Naive thymus-derived CD4-positive, alpha-beta T cell (primary cell): ENCODE measurements at regions not wholly inside any gene's neighbourhood (a gene's known extent, or its start where the extent isn't known, plus 50 kb on each side); places are given as distances from the start of the nearest gene placed in this dataset.
"Not testable (repeated sequence)": the region's sequence is repeated elsewhere in the genome, so short reads cannot be mapped to it uniquely, and the experiment has no call there.

Source experiments
- ATAC-seq: fragments of 150-1000 bp; cut with Tn5 transposase; 2 replicates; pipeline ENCODE4 v1.10.0; 2021; ENCODE audit warnings: mild to moderate bottlenecking, moderate library complexity
- CTCF ChIA-PET: fragments of 350-600 bp; sonication (Branson Sonifier 250); formaldehyde crosslinking; loops from one replicate; lab custom pipeline; 2021; ENCODE audit warnings: antibody characterized with exemption; lab: Charles Lee
- POLR2A ChIA-PET: fragments of 350-600 bp; sonication (Branson Sonifier 250); formaldehyde crosslinking; loops from one replicate; lab custom pipeline; 2021; ENCODE audit warnings: antibody characterized with exemption, inconsistent platforms; lab: Charles Lee
- DNase-seq, 9 donors: peaks; one replicate each; pipeline versions ENCODE4 v3.0.0 to v3.0.0-alpha.2; 2020 to 2022; ENCODE audit warnings: mixed read lengths in 1 of 9
- H3K27ac ChIP-seq: one replicate; pipeline ENCODE4 v1.7.0; 2013; ENCODE audit warnings: mild to moderate bottlenecking, low read depth, low read length, moderate library complexity
- H3K27me3 ChIP-seq, 2 donors: one replicate each; pipeline ENCODE4 v1.7.0; 2013; ENCODE audit warnings: low read length in 2 of 2, mild to moderate bottlenecking in 2 of 2, moderate library complexity in 2 of 2; ENCODE audit not compliant: control insufficient read depth in 2 of 2, insufficient read depth in 2 of 2
- H3K36me3 ChIP-seq, 3 experiments: 1 replicate in 2 of 3; 2 replicates in 1 of 3; pipeline ENCODE4 v1.7.0; 2013; ENCODE audit warnings: low read length in 3 of 3, mild to moderate bottlenecking in 3 of 3, moderate library complexity in 1 of 3; ENCODE audit not compliant: insufficient read depth in 3 of 3, control insufficient read depth in 2 of 3
- H3K4me1 ChIP-seq, 2 donors: one replicate each; pipeline ENCODE4 v1.7.0; 2013; ENCODE audit warnings: low read length in 2 of 2, mild to moderate bottlenecking in 2 of 2, moderate library complexity in 1 of 2; ENCODE audit not compliant: control insufficient read depth in 2 of 2, insufficient read depth in 2 of 2
- H3K4me3 ChIP-seq: 2 replicates; pipeline ENCODE4 v1.7.0; 2013; ENCODE audit warnings: mild to moderate bottlenecking, low read length
- H3K9me3 ChIP-seq, 3 experiments: 1 replicate in 2 of 3; 2 replicates in 1 of 3; pipeline ENCODE4 v1.7.0; 2013; ENCODE audit warnings: low read length in 3 of 3; ENCODE audit not compliant: control insufficient read depth in 2 of 3
- H3K27ac Mint-ChIP-seq, 9 donors: one replicate each; pipeline ENCODE4 v1.8.0; 2020 to 2022; ENCODE audit warnings: mixed read lengths in 9 of 9, mild to moderate bottlenecking in 8 of 9, moderate library complexity in 5 of 9, inconsistent platforms in 2 of 9
- H3K27me3 Mint-ChIP-seq, 5 donors: one replicate each; pipeline ENCODE4 v1.8.0; 2021 to 2022; ENCODE audit warnings: mixed read lengths in 5 of 5, mild to moderate bottlenecking in 1 of 5
- H3K36me3 Mint-ChIP-seq, 5 donors: one replicate each; pipeline ENCODE4 v1.8.0; 2020 to 2022; ENCODE audit warnings: mixed read lengths in 5 of 5, mild to moderate bottlenecking in 3 of 5, inconsistent platforms in 1 of 5
- H3K4me1 Mint-ChIP-seq, 7 donors: one replicate each; pipeline ENCODE4 v1.8.0; 2020 to 2022; ENCODE audit warnings: mixed read lengths in 7 of 7, mild to moderate bottlenecking in 3 of 7, inconsistent platforms in 1 of 7
- H3K4me3 Mint-ChIP-seq, 10 donors: one replicate each; pipeline ENCODE4 v1.8.0; 2020 to 2022; ENCODE audit warnings: mild to moderate bottlenecking in 10 of 10, mixed read lengths in 10 of 10, moderate library complexity in 6 of 10, inconsistent platforms in 2 of 10
- H3K9me3 Mint-ChIP-seq, 11 donors: one replicate each; pipeline ENCODE4 v1.8.0; 2020 to 2022; ENCODE audit warnings: mixed read lengths in 11 of 11, mild to moderate bottlenecking in 4 of 11, inconsistent platforms in 1 of 11, moderate library complexity in 1 of 11
- intact Hi-C, 2 donors: fragments of 100-400 bp; cut with micrococcal nuclease; formaldehyde crosslinking; loops; one replicate each; pipeline ENCODE4 v1.15.1; 2023

DNA sequence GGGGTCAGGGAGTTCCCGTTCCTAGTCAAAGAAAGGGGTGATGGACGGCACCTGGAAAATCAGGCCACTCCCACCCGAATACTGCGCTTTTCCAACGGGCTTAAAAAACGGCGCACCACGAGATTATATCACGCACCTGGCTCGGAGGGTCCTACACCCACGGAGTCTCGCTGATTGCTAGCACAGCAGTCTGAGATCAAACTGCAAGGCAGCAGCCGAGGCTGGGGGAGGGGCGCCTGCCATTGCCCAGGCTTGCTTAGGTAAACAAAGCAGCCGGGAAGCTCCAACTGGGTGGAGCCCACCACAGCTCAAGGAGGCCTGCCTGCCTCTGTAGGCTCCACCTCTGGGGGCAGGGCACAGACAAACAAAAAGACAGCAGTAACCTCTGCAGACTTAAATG is 100.1 kb upstream of the IQCM start:
- POLR2A ChIA-PET, H3K36me3 Mint-ChIP-seq, H3K9me3 Mint-ChIP-seq, H3K27me3 Mint-ChIP-seq, H3K27me3 ChIP-seq, DNase-seq, H3K27ac Mint-ChIP-seq, intact Hi-C loops, H3K4me1 Mint-ChIP-seq, H3K9me3 ChIP-seq, H3K27ac ChIP-seq, H3K4me3 Mint-ChIP-seq, CTCF ChIA-PET, H3K4me1 ChIP-seq, H3K36me3 ChIP-seq, ATAC-seq, H3K4me3 ChIP-seq: not testable (repeated sequence)

GRCh38 chr4:149923736-149924135 is 108.1 kb upstream of the IQCM start:
- ChIA-PET POLR2A (no interaction called here), CTCF (no interaction called here)
- H3K4me3 Mint-ChIP-seq = no peak overlapping the region
- Histone ChIP-seq H3K27ac (no peak overlapping the region), H3K4me1 (no peaks in the 10 kb centered on the region), H3K36me3 (no peaks in the 10 kb centered on the region), H3K27me3 (no peaks in the 10 kb centered on the region), H3K9me3 (no peaks in the 10 kb centered on the region), H3K4me3 (no peak overlapping the region)
- peaks cover 0 to 5% (median 0%) of the 10 kb centered on the region in 11 donors for H3K9me3 Mint-ChIP-seq
- no peaks in the 10 kb centered on the region for H3K4me1 Mint-ChIP-seq
- H3K27ac Mint-ChIP-seq = no peak overlapping the region
- H3K27me3 Mint-ChIP-seq = peaks cover 0 to 8% (median 0%) of the 10 kb centered on the region in 5 donors
- no peak for DNase-seq
- H3K36me3 Mint-ChIP-seq = no peaks in the 10 kb centered on the region
- intact Hi-C loops = no loop called here
- no peak for ATAC-seq

DNA sequence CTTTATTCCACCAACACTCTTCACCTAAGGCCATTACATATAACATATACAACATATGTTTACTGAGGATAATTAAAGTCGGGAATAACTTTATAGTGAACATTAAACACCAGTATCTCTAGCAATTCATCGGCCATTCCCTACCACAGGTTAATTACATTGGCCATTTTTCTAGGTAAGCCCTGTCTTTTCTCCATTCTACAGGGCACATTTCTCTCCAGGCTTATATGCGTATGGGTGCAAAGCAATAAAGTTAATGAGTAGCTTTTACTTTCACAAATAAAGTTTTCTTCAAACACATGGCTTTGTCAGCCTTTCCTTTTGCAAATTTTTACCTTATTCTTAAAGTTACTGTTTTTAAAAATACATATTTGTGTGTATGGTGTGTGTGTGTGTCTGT is 111.9 kb upstream of the IQCM start:
- no peaks in the 10 kb centered on the region for H3K9me3 ChIP-seq
- no peak overlapping the region for H3K4me3 Mint-ChIP-seq
- DNase-seq = no peak
- H3K4me1 Mint-ChIP-seq = no peaks in the 10 kb centered on the region
- H3K27ac Mint-ChIP-seq = no peak overlapping the region
- ChIA-PET POLR2A (no interaction called here), CTCF (no interaction called here)
- no peak overlapping the region for H3K4me3 ChIP-seq
- no peak for ATAC-seq
- H3K27me3 Mint-ChIP-seq = peaks cover 0 to 8% (median 0%) of the 10 kb centered on the region in 5 donors
- H3K36me3 Mint-ChIP-seq = no peaks in the 10 kb centered on the region
- intact Hi-C loops = no loop called here
- H3K4me1 ChIP-seq = no peaks in the 10 kb centered on the region
- H3K27me3 ChIP-seq = no peaks in the 10 kb centered on the region
- H3K36me3 ChIP-seq = no peaks in the 10 kb centered on the region
- H3K9me3 Mint-ChIP-seq = peaks cover 0 to 5% (median 0%) of the 10 kb centered on the region in 11 donors
- no peak overlapping the region for H3K27ac ChIP-seq

DNA sequence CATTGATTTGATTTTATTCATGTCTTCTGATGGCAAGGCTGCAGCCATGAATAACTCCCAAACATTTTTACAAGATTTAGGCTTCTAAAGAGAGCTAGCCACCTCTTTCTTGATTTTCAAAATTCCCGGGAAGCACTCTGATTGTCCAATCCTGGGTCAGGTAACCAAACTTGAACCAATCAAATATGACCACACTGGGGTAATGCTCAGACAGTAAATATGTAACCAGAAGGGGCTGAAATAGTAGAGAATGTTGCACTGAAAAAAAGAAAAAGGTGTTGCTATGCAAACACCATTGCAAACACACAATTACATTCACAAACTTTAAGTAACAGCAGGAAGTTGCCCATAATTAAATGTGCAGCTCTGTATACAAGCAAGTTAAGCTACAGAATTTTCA is 112.9 kb upstream of the IQCM start:
- intact Hi-C loops = no loop called here
- POLR2A ChIA-PET = no interaction called here
- H3K9me3 ChIP-seq = no peaks in the 10 kb centered on the region
- Mint-ChIP-seq H3K4me1 (no peaks in the 10 kb centered on the region), H3K4me3 (no peak overlapping the region), H3K9me3 (peaks cover 0 to 5% (median 0%) of the 10 kb centered on the region in 11 donors), H3K36me3 (no peaks in the 10 kb centered on the region), H3K27ac (no peak overlapping the region), H3K27me3 (peaks cover 0 to 8% (median 0%) of the 10 kb centered on the region in 5 donors)
- H3K27me3 ChIP-seq = no peaks in the 10 kb centered on the region
- no peak overlapping the region for H3K27ac ChIP-seq
- H3K36me3 ChIP-seq = no peaks in the 10 kb centered on the region
- ATAC-seq = no peak
- H3K4me3 ChIP-seq = no peak overlapping the region
- no peak for DNase-seq
- no peaks in the 10 kb centered on the region for H3K4me1 ChIP-seq
- CTCF ChIA-PET = no interaction called here

GRCh38 chr4:149931431-149931830 is 115.8 kb upstream of the IQCM start:
- DNase-seq = no peak
- H3K27me3 ChIP-seq = no peaks in the 10 kb centered on the region
- ChIA-PET POLR2A (no interaction called here), CTCF (no interaction called here)
- no peak for ATAC-seq
- Mint-ChIP-seq H3K36me3 (peaks cover 0 to 1% (median 0%) of the 10 kb centered on the region in 5 donors), H3K9me3 (peaks cover 0 to 3% (median 0%) of the 10 kb centered on the region in 11 donors), H3K27me3 (peaks cover 0 to 20% (median 6%) of the 10 kb centered on the region in 5 donors), H3K4me3 (no peak overlapping the region), H3K27ac (no peak overlapping the region), H3K4me1 (no peaks in the 10 kb centered on the region)
- H3K4me3 ChIP-seq = no peak overlapping the region
- no peaks in the 10 kb centered on the region for H3K36me3 ChIP-seq
- intact Hi-C loops = no loop called here
- no peaks in the 10 kb centered on the region for H3K9me3 ChIP-seq
- H3K27ac ChIP-seq = no peak overlapping the region
- H3K4me1 ChIP-seq = no peaks in the 10 kb centered on the region

- H3K4me1 Mint-ChIP-seq = no peaks in the 10 kb centered on the region
- peaks cover 0 to 16% (median 8%) of the 10 kb centered on the region in 5 donors for H3K27me3 Mint-ChIP-seq
- no peak overlapping the region for H3K27ac ChIP-seq
- ChIA-PET CTCF (no interaction called here), POLR2A (no interaction called here)
- H3K36me3 ChIP-seq = no peaks in the 10 kb centered on the region
- peaks cover 0 to 8% (median 0%) of the 10 kb centered on the region in 5 donors for H3K36me3 Mint-ChIP-seq
- ATAC-seq (no peak), DNase-seq (no peak)
- no peak overlapping the region for H3K4me3 Mint-ChIP-seq
- H3K4me1 ChIP-seq = no peaks in the 10 kb centered on the region
- no peaks in the 10 kb centered on the region for H3K9me3 ChIP-seq
- no peak overlapping the region for H3K4me3 ChIP-seq
- intact Hi-C loops = no loop called here
- no peak overlapping the region for H3K27ac Mint-ChIP-seq
- H3K27me3 ChIP-seq = no peaks in the 10 kb centered on the region
- H3K9me3 Mint-ChIP-seq = peaks cover 0 to 9% (median 1%) of the 10 kb centered on the region in 11 donors
Observed at GRCh38 chr4:149932188-149932587, 116.5 kb upstream of the IQCM start.

GRCh38 chr4:149933120-149933519 is 117.5 kb upstream of the IQCM start:
- ATAC-seq = no peak
- no peaks in the 10 kb centered on the region for H3K4me1 ChIP-seq
- H3K9me3 Mint-ChIP-seq = peaks cover 0 to 10% (median 3%) of the 10 kb centered on the region in 11 donors
- no peak overlapping the region for H3K4me3 ChIP-seq
- H3K36me3 Mint-ChIP-seq = peaks cover 0 to 8% (median 0%) of the 10 kb centered on the region in 5 donors
- DNase-seq = no peak
- no peaks in the 10 kb centered on the region for H3K4me1 Mint-ChIP-seq
- H3K27ac ChIP-seq = no peak overlapping the region
- no peak overlapping the region for H3K27ac Mint-ChIP-seq
- H3K27me3 ChIP-seq = no peaks in the 10 kb centered on the region
- CTCF ChIA-PET = no interaction called here
- POLR2A ChIA-PET = no interaction called here
- no peak overlapping the region for H3K4me3 Mint-ChIP-seq
- H3K27me3 Mint-ChIP-seq = peaks cover 0 to 18% (median 8%) of the 10 kb centered on the region in 5 donors
- H3K9me3 ChIP-seq = no peaks in the 10 kb centered on the region
- no peaks in the 10 kb centered on the region for H3K36me3 ChIP-seq
- intact Hi-C loops = no loop called here
